Nephron progenitor cell (in vitro differentiated cells): ENCODE measurements at regions not wholly inside any gene's neighbourhood (a gene's known extent, or its start where the extent isn't known, plus 50 kb on each side); places are given as distances from the start of the nearest gene placed in this dataset.

Experiments
- DNase-seq: peaks from one replicate; pipeline ENCODE4 v3.0.0; 2021
- H3K27ac Mint-ChIP-seq: 2 replicates; pipeline ENCODE4 v1.8.0; 2021; ENCODE audit warnings: mild to moderate bottlenecking, moderate library complexity, mixed read lengths
- H3K27me3 Mint-ChIP-seq: 2 replicates; pipeline ENCODE4 v1.8.0; 2021; ENCODE audit warnings: mild to moderate bottlenecking, low read depth, mixed read lengths; ENCODE audit not compliant: poor library complexity
- H3K36me3 Mint-ChIP-seq: 2 replicates; pipeline ENCODE4 v1.8.0; 2021; ENCODE audit warnings: low read depth, mixed read lengths
- H3K4me1 Mint-ChIP-seq: 2 replicates; pipeline ENCODE4 v1.8.0; 2021; ENCODE audit warnings: mixed read lengths
- H3K4me3 Mint-ChIP-seq: 2 replicates; pipeline ENCODE4 v1.8.0; 2021; ENCODE audit warnings: mild to moderate bottlenecking, moderate library complexity, mixed read lengths
- H3K9me3 Mint-ChIP-seq: 2 replicates; pipeline ENCODE4 v1.8.0; 2021; ENCODE audit warnings: mild to moderate bottlenecking, moderate library complexity, mixed read lengths
- TF ChIP-seq, protein P1 (sequence below): fragments of 200-600 bp; sonication (generic); IDR thresholded peaks from 2 replicates; pipeline ENCODE4 v1.5.0; 2021; ENCODE audit warnings: antibody characterized with exemption

DNA sequence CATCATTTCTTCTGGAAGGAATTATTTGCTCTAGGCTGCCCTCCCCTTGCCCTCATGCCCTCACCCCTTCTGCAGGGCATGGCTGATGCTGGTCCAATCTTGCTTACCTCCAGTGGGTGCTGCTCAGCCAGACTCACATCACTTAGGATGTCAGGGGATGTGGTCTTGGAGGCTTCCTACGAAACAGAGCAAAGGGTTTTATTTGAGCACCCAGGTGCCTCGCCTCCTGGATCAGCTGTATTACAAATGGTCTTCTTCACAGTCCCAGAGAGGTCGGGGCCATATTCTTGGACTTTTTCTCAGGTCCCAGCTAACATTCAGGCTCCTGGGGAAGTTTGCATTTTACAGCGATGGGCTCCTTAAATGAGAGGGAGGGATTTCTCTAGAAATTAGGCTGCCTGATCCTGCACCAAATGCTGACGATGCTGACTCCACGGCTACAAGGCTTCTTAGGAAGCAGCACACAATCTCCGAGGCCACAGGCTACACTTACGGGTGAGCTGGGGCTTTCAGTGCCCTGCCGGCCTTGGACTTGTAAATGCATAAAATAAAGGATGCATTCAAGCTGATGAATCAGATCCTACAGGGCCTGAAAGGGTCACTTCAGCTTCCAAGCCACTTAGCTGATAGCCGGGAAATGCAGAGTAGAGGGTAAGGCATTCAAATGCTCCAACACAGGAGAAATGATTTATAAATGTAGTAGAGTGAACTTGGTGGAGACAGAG is 159.8 kb upstream of the ECI2 start:
- Mint-ChIP-seq H3K27me3 (peaks cover 6% of the 10 kb centered on the region), H3K36me3 (peaks cover 7% of the 10 kb centered on the region), H3K9me3 (peaks cover 34% of the 10 kb centered on the region), H3K4me3 (no peak overlapping the region), H3K4me1 (peaks cover 6% of the 10 kb centered on the region), H3K27ac (no peak overlapping the region)
- TF ChIP-seq, protein P1, sequence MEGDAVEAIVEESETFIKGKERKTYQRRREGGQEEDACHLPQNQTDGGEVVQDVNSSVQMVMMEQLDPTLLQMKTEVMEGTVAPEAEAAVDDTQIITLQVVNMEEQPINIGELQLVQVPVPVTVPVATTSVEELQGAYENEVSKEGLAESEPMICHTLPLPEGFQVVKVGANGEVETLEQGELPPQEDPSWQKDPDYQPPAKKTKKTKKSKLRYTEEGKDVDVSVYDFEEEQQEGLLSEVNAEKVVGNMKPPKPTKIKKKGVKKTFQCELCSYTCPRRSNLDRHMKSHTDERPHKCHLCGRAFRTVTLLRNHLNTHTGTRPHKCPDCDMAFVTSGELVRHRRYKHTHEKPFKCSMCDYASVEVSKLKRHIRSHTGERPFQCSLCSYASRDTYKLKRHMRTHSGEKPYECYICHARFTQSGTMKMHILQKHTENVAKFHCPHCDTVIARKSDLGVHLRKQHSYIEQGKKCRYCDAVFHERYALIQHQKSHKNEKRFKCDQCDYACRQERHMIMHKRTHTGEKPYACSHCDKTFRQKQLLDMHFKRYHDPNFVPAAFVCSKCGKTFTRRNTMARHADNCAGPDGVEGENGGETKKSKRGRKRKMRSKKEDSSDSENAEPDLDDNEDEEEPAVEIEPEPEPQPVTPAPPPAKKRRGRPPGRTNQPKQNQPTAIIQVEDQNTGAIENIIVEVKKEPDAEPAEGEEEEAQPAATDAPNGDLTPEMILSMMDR = no peak
- no peak for DNase-seq

DNA sequence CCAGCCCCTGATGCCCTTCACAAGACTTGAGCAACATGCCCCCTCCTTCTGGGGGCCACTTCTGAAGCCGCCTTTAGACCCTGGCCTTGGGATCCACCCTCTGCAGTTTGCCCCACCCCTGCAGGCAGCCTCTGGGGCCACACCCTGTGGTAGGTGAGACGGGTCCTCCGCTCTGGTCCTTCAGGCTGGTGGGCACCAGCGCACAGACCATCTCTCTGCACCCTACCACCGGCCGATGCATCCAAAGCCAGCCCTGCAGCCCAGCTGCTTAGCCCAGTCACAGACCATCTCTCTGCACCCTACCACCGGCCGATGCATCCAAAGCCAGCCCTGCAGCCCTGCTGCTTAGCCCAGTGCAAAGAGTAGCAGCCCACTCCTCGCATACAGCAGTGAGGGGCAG is 159.3 kb upstream of the ECI2 start:
- Mint-ChIP-seq H3K36me3 (peaks cover 7% of the 10 kb centered on the region), H3K4me3 (no peak overlapping the region), H3K27me3 (peaks cover 6% of the 10 kb centered on the region), H3K9me3 (peaks cover 28% of the 10 kb centered on the region), H3K27ac (no peak overlapping the region), H3K4me1 (peaks cover 6% of the 10 kb centered on the region)
- TF ChIP-seq, protein P1 = no peak
- DNase-seq = no peak

GRCh38 chr6:4291453-4292403 is 156.4 kb upstream of the ECI2 start:
- H3K4me1 Mint-ChIP-seq = peaks cover 21% of the 10 kb centered on the region
- no peaks in the 10 kb centered on the region for H3K27me3 Mint-ChIP-seq
- DNase-seq = no peak
- no peak overlapping the region for H3K4me3 Mint-ChIP-seq
- no peaks in the 10 kb centered on the region for H3K36me3 Mint-ChIP-seq
- peaks cover under 1% of the 10 kb centered on the region for H3K9me3 Mint-ChIP-seq
- no peak overlapping the region for H3K27ac Mint-ChIP-seq
- TF ChIP-seq, protein P1 = no peak

GRCh38 chr6:4289770-4290320 is 154.5 kb upstream of the ECI2 start:
- no peaks in the 10 kb centered on the region for H3K36me3 Mint-ChIP-seq
- DNase-seq = no peak
- H3K27ac Mint-ChIP-seq = no peak overlapping the region
- no peaks in the 10 kb centered on the region for H3K9me3 Mint-ChIP-seq
- peaks cover 2% of the 10 kb centered on the region for H3K27me3 Mint-ChIP-seq
- TF ChIP-seq, protein P1 = no peak
- no peak overlapping the region for H3K4me3 Mint-ChIP-seq
- peaks cover 27% of the 10 kb centered on the region for H3K4me1 Mint-ChIP-seq

DNA sequence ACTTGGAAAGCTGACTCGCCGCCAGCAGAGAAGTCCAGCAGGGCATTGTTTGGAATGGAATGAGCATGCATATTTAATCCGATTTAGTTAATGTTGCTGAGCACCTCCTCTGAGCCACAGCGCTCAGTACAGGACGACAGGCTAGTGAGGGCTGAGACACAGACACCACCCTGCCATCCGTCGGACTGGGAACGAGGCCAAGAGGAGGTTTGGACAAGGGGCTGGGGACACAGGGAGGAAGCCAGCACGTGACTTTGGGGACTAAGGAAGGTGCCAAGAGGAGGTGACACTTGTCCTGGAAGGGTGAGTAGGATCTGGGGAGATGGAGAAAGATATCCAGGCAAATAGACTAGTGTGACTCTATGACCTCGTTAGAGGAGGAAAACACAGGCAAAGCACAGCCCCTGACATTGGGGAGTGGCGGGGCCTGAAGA is 152.5 kb upstream of the ECI2 start:
- Mint-ChIP-seq H3K4me1 (peaks cover 27% of the 10 kb centered on the region), H3K36me3 (no peaks in the 10 kb centered on the region), H3K9me3 (peaks cover 4% of the 10 kb centered on the region), H3K27me3 (peaks cover 18% of the 10 kb centered on the region), H3K27ac (peak overlapping the region; percentile 86), H3K4me3 (no peak overlapping the region)
- no peak for DNase-seq
- TF ChIP-seq, protein P1 = no peak
